K562 (cell line): ENCODE measurements at regions not wholly inside any gene's neighbourhood (a gene's known extent, or its start where the extent isn't known, plus 50 kb on each side); places are given as distances from the start of the nearest gene placed in this dataset.
A peak's percentile ranks its signal among the peaks of the same experiment; 100 is the strongest.

Experiments
- ARID2 ChIP-seq: fragments of 450-650 bp; IDR thresholded peaks from 2 replicates; pipeline ENCODE4 v1.6.1; 2017; ENCODE audit warnings: antibody characterized with exemption, mild to moderate bottlenecking
- ATF1 ChIP-seq, 2 experiments: fragments of 450-650 bp in 1 of 2; IDR thresholded peaks; 2 replicates each; pipeline ENCODE4 v1.6.1; 2016; ENCODE audit warnings: missing compliant biosample characterization in 1 of 2, missing genetic modification characterization in 1 of 2
- CAMTA2 ChIP-seq: fragments of 250-450 bp; sonication (Bioruptor Pico); conservative IDR thresholded peaks from 2 replicates; pipeline ENCODE4 v1.5.1; 2022
- ESRRA ChIP-seq: fragments of 450-650 bp; IDR thresholded peaks from 2 replicates; pipeline ENCODE4 v1.6.1; 2014; ENCODE audit warnings: low read depth, mild to moderate bottlenecking, moderate library complexity, borderline replicate concordance
- FOSL1 ChIP-seq: fragments of 200-800 bp; sonication (Bioruptor generic); conservative IDR thresholded peaks from 2 replicates; pipeline ENCODE4 v1.6.1; 2016; ENCODE audit warnings: missing genetic modification characterization, missing compliant biosample characterization
- KLF13 ChIP-seq: fragments of 450-650 bp; IDR thresholded peaks from 2 replicates; pipeline ENCODE4 v1.6.1; 2016; ENCODE audit warnings: missing genetic modification characterization, low read depth, mild to moderate bottlenecking, missing compliant biosample characterization, moderate library complexity, borderline replicate concordance
- LCOR ChIP-seq: sonication (generic); formaldehyde crosslinking; IDR thresholded peaks from 2 replicates; pipeline ENCODE4 v1.8.0; 2022; ENCODE audit warnings: mild to moderate bottlenecking, missing genetic modification reagents
- MIER1 ChIP-seq: fragments of 450-650 bp; IDR thresholded peaks from 2 replicates; pipeline ENCODE4 v1.6.1; 2016; ENCODE audit warnings: antibody characterized with exemption, mild to moderate bottlenecking, low read depth
- NCOA2 ChIP-seq, 2 experiments: fragments of 450-650 bp; IDR thresholded peaks; 2 replicates each; pipeline ENCODE4 v1.6.1; 2018; ENCODE audit warnings: mild to moderate bottlenecking in 2 of 2, moderate library complexity in 1 of 2; ENCODE audit not compliant: partially characterized antibody in 2 of 2
- NCOA4 ChIP-seq: fragments of 450-650 bp; IDR thresholded peaks from 2 replicates; pipeline ENCODE4 v1.6.1; 2018; ENCODE audit warnings: mild to moderate bottlenecking; ENCODE audit not compliant: partially characterized antibody
- NFE2L1 ChIP-seq: fragments of 450-650 bp; IDR thresholded peaks from 2 replicates; pipeline ENCODE4 v1.6.1; 2016; ENCODE audit warnings: missing genetic modification characterization, low read depth, mild to moderate bottlenecking, missing compliant biosample characterization, moderate library complexity, borderline replicate concordance
- NR2C2 ChIP-seq, 2 experiments: fragments of 200-800 bp in 1 of 2; sonication (Bioruptor generic) in 1 of 2; sonication (generic) in 1 of 2; formaldehyde crosslinking in 1 of 2; IDR thresholded peaks; 2 replicates each; pipeline versions ENCODE4 v1.6.1 to v1.8.0; 2016 to 2022; ENCODE audit warnings: mild to moderate bottlenecking in 1 of 2, missing compliant biosample characterization in 1 of 2, missing genetic modification characterization in 1 of 2, missing genetic modification reagents in 1 of 2
- OTX1 ChIP-seq: fragments of 450-650 bp; formaldehyde crosslinking; IDR thresholded peaks from 2 replicates; pipeline ENCODE4 v1.4.0; 2022; ENCODE audit warnings: mild to moderate bottlenecking
- POLR3G ChIP-seq: IDR thresholded peaks from 2 replicates; pipeline ENCODE4 v1.6.1; 2011; ENCODE audit not compliant: insufficient read length, insufficient replicate concordance; ENCODE audit errors: extremely low read depth
- RHOXF2B ChIP-seq: fragments of 250-450 bp; sonication (Bioruptor Pico); conservative IDR thresholded peaks from 2 replicates; pipeline ENCODE4 v1.5.1; 2021
- SOX6 ChIP-seq: fragments of 450-650 bp; IDR thresholded peaks from 2 replicates; pipeline ENCODE4 v1.6.1; 2014; ENCODE audit warnings: mild to moderate bottlenecking
- ZNF133 ChIP-seq: fragments of 250-450 bp; sonication (Bioruptor Pico); IDR thresholded peaks from 2 replicates; pipeline ENCODE4 v1.4.0; 2020; ENCODE audit warnings: mild to moderate bottlenecking
- ZNF146 ChIP-seq: IDR thresholded peaks from one replicate; pipeline ENCODE4 v1.6.1; 2018; ENCODE audit warnings: missing compliant biosample characterization; ENCODE audit not compliant: unreplicated experiment
- ZNF282 ChIP-seq: sonication (generic); formaldehyde crosslinking; IDR thresholded peaks from 2 replicates; pipeline ENCODE4 v1.8.1; 2023; ENCODE audit warnings: missing genetic modification reagents
- ZNF316 ChIP-seq: fragments of 450-650 bp; IDR thresholded peaks from 2 replicates; pipeline ENCODE4 v1.6.1; 2016
- ZNF507 ChIP-seq: conservative IDR thresholded peaks from 2 replicates; pipeline ENCODE4 v1.6.1; 2017; ENCODE audit warnings: missing genetic modification characterization, missing compliant biosample characterization
- ZNF57 ChIP-seq: fragments of 450-650 bp; formaldehyde crosslinking; IDR thresholded peaks from 2 replicates; pipeline ENCODE4 v1.4.0; 2020; ENCODE audit warnings: mild to moderate bottlenecking, moderate library complexity
- ZNF695 ChIP-seq: fragments of 450-650 bp; formaldehyde crosslinking; IDR thresholded peaks from 2 replicates; pipeline ENCODE4 v1.4.0; 2020; ENCODE audit warnings: mild to moderate bottlenecking, moderate library complexity
- TF ChIP-seq, protein P1 (sequence below), 2 experiments: fragments of 450-650 bp; conservative IDR thresholded peaks; 2 replicates each; pipeline ENCODE4 v1.6.1; 2017; ENCODE audit warnings: mild to moderate bottlenecking in 2 of 2, moderate library complexity in 2 of 2

- TF ChIP-seq KLF13 (tag) (no peak; the same call in 1 of the 2 replicates), ZNF57 (CRISPR knock-in tag) (no peak), NFE2L1 (no peak), SOX6 (peak; percentile 98), POLR3G (no peak), CAMTA2 (no peak), OTX1 (CRISPR knock-in tag) (no peak), MIER1 (no peak), NCOA2 (IDR thresholded peaks at IDR 0.05; ENCODE audit: partially characterized antibody in 2 of 2) (peak in 1 of 2 experiments; percentile 78), NR2C2 (CRISPR knock-in tag; IDR thresholded peaks at IDR 0.05) (peak; percentile 16), NR2C2 (tag; IDR thresholded peaks at IDR 0.05) (peak; percentile 94), ZNF316 (no peak; the same call in 1 of the 2 replicates), ATF1 (CRISPR knock-in tag; IDR thresholded peaks at IDR 0.05) (no peak), ATF1 (tag; IDR thresholded peaks at IDR 0.05) (peak; percentile 94), FOSL1 (tag) (peak; percentile 84), RHOXF2B (CRISPR knock-in tag) (no peak), ZNF146 (CRISPR knock-in tag) (no peak), NCOA4 (peak; percentile 71), ZNF695 (CRISPR knock-in tag) (no peak), LCOR (CRISPR knock-in tag) (peak; percentile 28; the same call in 1 of the 2 replicates), ZNF507 (tag) (no peak), ZNF133 (CRISPR knock-in tag) (no peak), ARID2 (no peak), ZNF282 (CRISPR knock-in tag) (no peak), ESRRA (peak; percentile 97)
- TF ChIP-seq, protein P1, sequence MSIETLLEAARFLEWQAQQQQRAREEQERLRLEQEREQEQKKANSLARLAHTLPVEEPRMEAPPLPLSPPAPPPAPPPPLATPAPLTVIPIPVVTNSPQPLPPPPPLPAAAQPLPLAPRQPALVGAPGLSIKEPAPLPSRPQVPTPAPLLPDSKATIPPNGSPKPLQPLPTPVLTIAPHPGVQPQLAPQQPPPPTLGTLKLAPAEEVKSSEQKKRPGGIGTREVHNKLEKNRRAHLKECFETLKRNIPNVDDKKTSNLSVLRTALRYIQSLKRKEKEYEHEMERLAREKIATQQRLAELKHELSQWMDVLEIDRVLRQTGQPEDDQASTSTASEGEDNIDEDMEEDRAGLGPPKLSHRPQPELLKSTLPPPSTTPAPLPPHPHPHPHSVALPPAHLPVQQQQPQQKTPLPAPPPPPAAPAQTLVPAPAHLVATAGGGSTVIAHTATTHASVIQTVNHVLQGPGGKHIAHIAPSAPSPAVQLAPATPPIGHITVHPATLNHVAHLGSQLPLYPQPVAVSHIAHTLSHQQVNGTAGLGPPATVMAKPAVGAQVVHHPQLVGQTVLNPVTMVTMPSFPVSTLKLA (conservative IDR thresholded peaks at IDR 0.05), result peak; percentile 68 to 85
Measured at GRCh38 chr1:226804907-226805759, 65.3 kb upstream of the PSEN2 start (continued).
